ENCODE measurements at regions not wholly inside any gene's neighbourhood (a gene's known extent, or its start where the extent isn't known, plus 50 kb on each side); places are given as distances from the start of the nearest gene placed in this dataset.

GRCh38 chr13:68940049-68940448, 1167.6 kb upstream of the ATXN8OS start:
- TF ChIP-seq CTCF (conservative IDR thresholded peaks at IDR 0.05; ENCODE audit: low read depth, low read length) (no peak), EZH2 (IDR thresholded peaks at IDR 0.05; ENCODE audit: low read length, unreplicated experiment) (no peak)

Measured in PC-3 (cell line).